AG04450 (cell line): ENCODE measurements at regions not wholly inside any gene's neighbourhood (a gene's known extent, or its start where the extent isn't known, plus 50 kb on each side); places are given as distances from the start of the nearest gene placed in this dataset.

Experiments used
- CTCF ChIA-PET: fragments of 300-600, 350-600 bp; formaldehyde crosslinking; extraction: SDS; loops from one replicate; lab custom pipeline; 2022; ENCODE audit warnings: antibody characterized with exemption, inconsistent platforms; lab: Charles Lee
- POLR2A ChIA-PET: fragments of 350-600 bp; formaldehyde crosslinking; extraction: SDS; loops from one replicate; lab custom pipeline; 2021; ENCODE audit warnings: antibody characterized with exemption, inconsistent platforms; lab: Yijun Ruan, JAX
- DNase-seq: peaks from one replicate; pipeline ENCODE4 v3.0.0-alpha.2; 2011; ENCODE audit warnings: low read depth, low spot score
- H3K27ac ChIP-seq: one replicate; pipeline ENCODE4 v1.5.1; 2012; ENCODE audit warnings: low read depth, low read length, control low read depth
- H3K27me3 ChIP-seq: one replicate; pipeline ENCODE4 v1.6.0; 2012; ENCODE audit warnings: low read length; ENCODE audit not compliant: control insufficient read depth, insufficient read depth
- H3K4me3 ChIP-seq: 2 replicates; pipeline ENCODE4 v1.5.1; 2011; ENCODE audit warnings: mild to moderate bottlenecking, low read depth, low read length, control low read depth
- H3K9me3 ChIP-seq: 2 replicates; pipeline ENCODE4 v1.5.1; 2012; ENCODE audit warnings: low read length; ENCODE audit not compliant: control insufficient read depth, insufficient read depth
- TF ChIP-seq, protein P1 (sequence below): IDR thresholded peaks from 2 replicates; pipeline ENCODE4 v1.5.1; 2011; ENCODE audit warnings: low read depth, low read length, control low read depth, inconsistent platforms

DNA sequence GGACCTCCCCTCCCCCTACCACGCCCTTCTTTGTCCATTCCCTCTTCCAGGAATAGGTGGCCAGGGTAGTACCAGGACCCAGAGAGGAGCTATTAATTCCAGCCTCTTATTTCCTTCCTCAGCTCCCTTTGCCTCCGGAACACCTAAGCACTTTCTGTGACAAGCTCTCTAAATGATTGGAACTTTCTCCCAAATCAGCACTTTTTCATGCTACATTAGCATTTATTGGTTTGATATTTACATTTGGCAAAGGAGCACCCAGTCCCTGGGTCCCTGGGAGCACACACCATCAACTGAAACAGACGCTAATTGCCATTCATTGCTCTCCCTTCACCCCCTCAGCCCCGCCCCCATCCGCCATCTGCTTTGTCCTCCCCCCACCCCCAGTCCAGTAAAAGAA lies 182.0 kb upstream of the BCOR start:
- TF ChIP-seq, protein P1, sequence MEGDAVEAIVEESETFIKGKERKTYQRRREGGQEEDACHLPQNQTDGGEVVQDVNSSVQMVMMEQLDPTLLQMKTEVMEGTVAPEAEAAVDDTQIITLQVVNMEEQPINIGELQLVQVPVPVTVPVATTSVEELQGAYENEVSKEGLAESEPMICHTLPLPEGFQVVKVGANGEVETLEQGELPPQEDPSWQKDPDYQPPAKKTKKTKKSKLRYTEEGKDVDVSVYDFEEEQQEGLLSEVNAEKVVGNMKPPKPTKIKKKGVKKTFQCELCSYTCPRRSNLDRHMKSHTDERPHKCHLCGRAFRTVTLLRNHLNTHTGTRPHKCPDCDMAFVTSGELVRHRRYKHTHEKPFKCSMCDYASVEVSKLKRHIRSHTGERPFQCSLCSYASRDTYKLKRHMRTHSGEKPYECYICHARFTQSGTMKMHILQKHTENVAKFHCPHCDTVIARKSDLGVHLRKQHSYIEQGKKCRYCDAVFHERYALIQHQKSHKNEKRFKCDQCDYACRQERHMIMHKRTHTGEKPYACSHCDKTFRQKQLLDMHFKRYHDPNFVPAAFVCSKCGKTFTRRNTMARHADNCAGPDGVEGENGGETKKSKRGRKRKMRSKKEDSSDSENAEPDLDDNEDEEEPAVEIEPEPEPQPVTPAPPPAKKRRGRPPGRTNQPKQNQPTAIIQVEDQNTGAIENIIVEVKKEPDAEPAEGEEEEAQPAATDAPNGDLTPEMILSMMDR, result no peak
- no peak for DNase-seq
- POLR2A ChIA-PET, result no interaction called here
- Histone ChIP-seq H3K27ac (no peak overlapping the region), H3K4me3 (no peak overlapping the region), H3K9me3 (no peaks in the 10 kb centered on the region), H3K27me3 (no peaks in the 10 kb centered on the region)
- CTCF ChIA-PET, result no interaction called here

DNA sequence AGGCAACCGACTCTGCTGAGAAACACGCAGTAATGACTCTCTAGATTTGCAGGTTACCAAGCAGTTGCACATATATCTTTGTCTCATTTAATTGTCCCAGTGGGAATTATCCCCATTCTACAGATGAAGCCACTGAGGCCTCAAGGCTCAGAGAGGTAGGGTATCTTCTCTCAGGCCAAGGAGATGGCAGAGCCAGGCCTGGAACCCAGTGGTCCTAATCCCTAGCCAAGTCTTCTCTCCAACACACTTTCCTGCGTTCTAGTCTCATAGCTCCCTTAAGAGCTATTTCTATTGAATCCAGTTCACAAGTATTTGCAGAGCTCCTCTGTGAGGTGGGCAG lies 181.3 kb upstream of the BCOR start:
- Histone ChIP-seq H3K27me3 (no peaks in the 10 kb centered on the region), H3K9me3 (no peaks in the 10 kb centered on the region), H3K27ac (no peak overlapping the region), H3K4me3 (no peak overlapping the region)
- ChIA-PET CTCF (no interaction called here), POLR2A (no interaction called here)
- TF ChIP-seq, protein P1, result no peak
- DNase-seq, result no peak

DNA sequence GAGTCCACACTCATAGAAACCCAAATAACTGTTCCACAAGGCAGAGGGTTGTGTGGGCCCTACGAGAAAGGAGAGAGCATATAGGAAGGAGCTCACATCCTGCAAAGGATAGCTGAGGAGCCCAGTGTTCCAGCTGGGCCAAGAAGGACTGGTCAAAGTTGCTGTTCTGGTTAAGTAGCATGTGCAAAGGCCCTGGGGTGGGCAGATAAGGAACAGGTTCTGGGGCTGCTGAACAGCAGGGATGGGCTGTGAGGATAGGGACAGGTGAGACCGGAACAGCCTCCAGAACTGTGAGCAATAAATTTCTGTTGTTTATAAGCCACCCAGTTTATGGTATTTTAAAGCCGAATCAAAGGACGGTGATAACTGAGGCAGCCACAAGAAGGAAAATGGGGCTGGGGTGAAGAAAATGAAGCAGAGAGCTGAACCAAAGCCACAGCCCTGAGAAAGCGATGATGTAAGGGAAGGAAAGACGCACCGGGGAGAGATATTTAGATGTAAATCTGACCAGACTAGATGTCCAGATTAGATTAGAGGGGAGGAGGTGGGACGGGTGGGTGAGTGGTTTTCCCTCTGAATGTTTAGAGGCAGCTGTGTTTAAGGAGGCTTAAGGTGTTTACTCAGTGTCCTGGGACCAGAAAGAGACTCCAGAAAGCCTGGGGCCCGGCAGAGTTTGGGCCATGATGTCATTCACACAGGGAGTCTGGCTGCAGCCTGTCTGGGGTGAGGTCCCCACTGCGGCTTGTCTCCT lies 180.8 kb upstream of the BCOR start:
- TF ChIP-seq, protein P1, result no peak
- no peak for DNase-seq
- CTCF ChIA-PET, result no interaction called here
- H3K4me3 ChIP-seq, result no peak overlapping the region
- H3K9me3 ChIP-seq, result no peaks in the 10 kb centered on the region
- H3K27ac ChIP-seq, result no peak overlapping the region
- H3K27me3 ChIP-seq, result no peaks in the 10 kb centered on the region
- POLR2A ChIA-PET, result no interaction called here

DNA sequence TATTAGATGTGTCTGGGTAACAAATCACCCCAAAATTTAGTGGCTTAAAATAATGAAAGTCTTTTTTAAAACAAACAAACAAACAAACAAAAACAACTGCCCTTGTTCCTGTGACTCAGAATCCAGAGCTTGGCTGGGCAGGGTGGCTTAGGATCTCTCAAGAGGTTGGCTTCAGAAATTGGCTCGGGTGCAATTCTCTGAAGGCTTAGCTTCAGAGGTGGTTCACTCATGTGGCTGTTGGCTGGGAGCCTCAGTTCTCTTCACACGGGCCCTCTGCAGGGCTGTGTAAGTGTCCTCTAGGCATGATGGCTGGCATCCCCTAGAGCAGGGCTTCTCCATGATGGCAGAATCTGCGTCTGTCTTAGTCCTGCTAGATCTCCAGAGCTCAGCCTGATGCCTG lies 179.9 kb upstream of the BCOR start:
- TF ChIP-seq, protein P1, result no peak
- H3K9me3 ChIP-seq, result no peaks in the 10 kb centered on the region
- no peaks in the 10 kb centered on the region for H3K27me3 ChIP-seq
- H3K27ac ChIP-seq, result no peak overlapping the region
- POLR2A ChIA-PET, result no interaction called here
- no peak overlapping the region for H3K4me3 ChIP-seq
- DNase-seq, result no peak
- CTCF ChIA-PET, result no interaction called here

DNA sequence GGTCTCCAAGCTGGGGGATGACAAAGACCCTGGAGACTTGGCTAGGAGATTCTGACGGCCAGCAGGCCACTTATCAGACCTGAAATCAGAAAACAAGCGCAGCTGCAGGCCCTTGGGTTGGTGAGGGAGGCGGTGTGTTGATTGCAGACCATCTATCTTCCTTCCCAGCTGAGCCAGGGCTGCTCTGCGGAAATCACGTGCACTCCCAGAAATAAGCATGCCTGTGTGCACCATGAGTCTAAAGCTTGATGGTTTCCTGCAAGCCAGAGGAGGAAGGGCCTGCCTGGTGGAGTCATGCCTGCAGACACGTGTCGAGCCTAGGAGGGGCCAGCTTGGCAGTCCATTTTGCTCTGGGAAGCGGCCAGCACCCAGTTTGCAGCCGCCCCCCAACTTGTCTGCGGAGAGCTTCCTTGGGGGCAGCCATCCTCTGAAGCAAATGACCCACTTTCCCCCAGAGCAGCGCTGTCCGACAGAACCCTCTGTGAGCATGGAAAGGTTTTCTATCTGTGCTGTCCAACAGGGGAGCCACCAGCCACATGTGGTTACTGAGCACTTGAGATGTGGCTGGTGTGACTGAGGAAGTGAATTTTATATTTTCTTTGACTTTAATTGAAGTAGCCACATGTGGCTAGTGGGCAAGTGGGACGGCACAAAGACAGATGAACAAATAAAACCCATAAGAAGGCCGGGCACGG lies 175.7 kb upstream of the BCOR start:
- ChIA-PET POLR2A (no interaction called here), CTCF (interaction anchor here (0.6 kb wide), 1 partner anchor 171 kb away, joined by 3 read pairs; no protein-coding TSS in a partner anchor)
- Histone ChIP-seq H3K27ac (no peak overlapping the region), H3K27me3 (no peaks in the 10 kb centered on the region), H3K4me3 (no peak overlapping the region), H3K9me3 (no peaks in the 10 kb centered on the region; the same call in 1 of the 2 replicates)
- TF ChIP-seq, protein P1, result no peak
- DNase-seq, result no peak
